HUDEP-2 (cell line): ENCODE measurements at regions not wholly inside any gene's neighbourhood (a gene's known extent, or its start where the extent isn't known, plus 50 kb on each side); places are given as distances from the start of the nearest gene placed in this dataset.

Source experiments
- DNase-seq, 76 experiments: peaks; one replicate each; lab custom pipeline; 2025; ENCODE audit not compliant: unreplicated experiment in 76 of 76; lab: John Stamatoyannopoulos, UW

- no peak for DNase-seq
These were observed 1229.5 kb upstream of the AGA start for GRCh38 chr4:178671766-178672165.

- DNase-seq, result no peak
These were observed 1230.3 kb upstream of the AGA start for GRCh38 chr4:178672512-178672911.

GRCh38 chr4:178681871-178682270, 1239.6 kb upstream of the AGA start:
- no peak for DNase-seq

GRCh38 chr4:178689926-178690325, 1247.7 kb upstream of the AGA start:
- DNase-seq, result no peak

- no peak for DNase-seq
These were observed 1251.6 kb upstream of the AGA start for GRCh38 chr4:178693816-178694215.

- DNase-seq, result no peak
These were observed 1254.3 kb upstream of the AGA start for GRCh38 chr4:178696515-178696914.

GRCh38 chr4:178712486-178712885, 1270.2 kb upstream of the AGA start:
- DNase-seq, result no peak

GRCh38 chr4:178738026-178738425, 1295.8 kb upstream of the AGA start:
- DNase-seq, result no peak

- no peak for DNase-seq
These were observed 1303.0 kb upstream of the AGA start for GRCh38 chr4:178745203-178745602.

- DNase-seq, result no peak
These were observed 1310.8 kb upstream of the AGA start for GRCh38 chr4:178752954-178753525.

- no peak for DNase-seq
These were observed 1336.3 kb upstream of the AGA start for GRCh38 chr4:178778496-178778895.

GRCh38 chr4:178781779-178782178, 1339.5 kb upstream of the AGA start:
- DNase-seq, result no peak

- no peak for DNase-seq
These were observed 1342.3 kb upstream of the AGA start for GRCh38 chr4:178784491-178784890.

- no peak for DNase-seq
These were observed 1347.0 kb upstream of the AGA start for GRCh38 chr4:178789279-178789678.

- no peak for DNase-seq
These were observed 1357.0 kb upstream of the AGA start for GRCh38 chr4:178799204-178799603.

- DNase-seq, result no peak
These were observed 1365.9 kb upstream of the AGA start for GRCh38 chr4:178808106-178808505.

- no peak for DNase-seq
These were observed 1367.7 kb upstream of the AGA start for GRCh38 chr4:178809921-178810320.

- DNase-seq, result no peak
These were observed 1369.1 kb upstream of the AGA start for GRCh38 chr4:178811356-178811755.

GRCh38 chr4:178812866-178813265, 1370.6 kb upstream of the AGA start:
- no peak for DNase-seq

- DNase-seq, result no peak
These were observed 1372.7 kb upstream of the AGA start for GRCh38 chr4:178814908-178815307.

- DNase-seq, result no peak
These were observed 1381.5 kb upstream of the AGA start for GRCh38 chr4:178823673-178824295.

- no peak for DNase-seq
These were observed 1394.6 kb upstream of the AGA start for GRCh38 chr4:178836865-178837264.

- DNase-seq, result no peak
These were observed 1396.5 kb upstream of the AGA start for GRCh38 chr4:178838776-178839175.
